GM21390 (cell line): ENCODE measurements at regions not wholly inside any gene's neighbourhood (a gene's known extent, or its start where the extent isn't known, plus 50 kb on each side); places are given as distances from the start of the nearest gene placed in this dataset.
"Not testable (repeated sequence)": the region's sequence is repeated elsewhere in the genome, so short reads cannot be mapped to it uniquely, and the experiment has no call there.

Experiments
- ATAC-seq: cut with Tn5 transposase; IDR thresholded peaks from one replicate; pipeline ENCODE4 v1.9.1; 2021; ENCODE audit not compliant: unreplicated experiment

DNA sequence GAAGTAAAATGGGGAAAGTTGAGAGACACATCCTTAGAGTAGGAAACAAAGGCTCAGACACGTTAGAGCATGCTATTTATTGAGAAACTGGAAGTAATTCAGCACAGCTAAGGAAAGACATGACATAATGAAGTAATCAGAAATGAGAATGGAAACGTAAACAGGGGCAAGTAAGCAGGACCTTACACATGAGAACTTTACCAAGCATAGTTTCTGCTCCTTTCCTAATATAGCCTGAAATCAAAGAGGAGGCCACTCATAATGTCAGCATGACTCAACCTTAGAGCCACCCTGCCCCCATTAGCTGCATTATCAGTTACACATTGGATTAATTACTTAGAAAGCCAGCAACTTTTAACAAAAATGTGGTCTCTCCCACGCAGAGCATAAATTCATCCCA is 558.3 kb upstream of the GRIA3 start:
- ATAC-seq = no peak

- no peak for ATAC-seq
These were observed 557.2 kb upstream of the GRIA3 start for GRCh38 chrX:122626871-122627270.

GRCh38 chrX:122641136-122641535 is 542.9 kb upstream of the GRIA3 start:
- no peak for ATAC-seq

DNA sequence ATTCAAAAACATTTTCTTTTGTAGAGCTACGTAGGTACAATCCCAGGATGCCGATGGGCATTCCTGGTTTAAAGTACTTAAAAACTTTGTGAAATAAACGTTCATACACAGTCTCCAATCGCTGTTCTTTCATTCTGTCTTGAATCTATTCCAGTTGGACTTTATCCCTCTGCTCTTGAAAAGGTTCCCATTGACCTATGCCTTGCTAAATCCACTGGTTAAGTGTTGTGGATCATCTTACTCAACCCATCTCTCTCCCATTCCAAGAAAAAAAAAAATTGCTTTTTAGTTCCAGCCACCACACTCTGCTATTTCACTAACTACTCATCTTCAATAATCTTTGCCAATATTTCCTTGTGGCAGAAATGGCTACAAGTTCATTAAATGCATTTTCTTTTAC is 542.3 kb upstream of the GRIA3 start:
- no peak for ATAC-seq

GRCh38 chrX:122655256-122655655 is 528.8 kb upstream of the GRIA3 start:
- not testable (repeated sequence) for ATAC-seq

DNA sequence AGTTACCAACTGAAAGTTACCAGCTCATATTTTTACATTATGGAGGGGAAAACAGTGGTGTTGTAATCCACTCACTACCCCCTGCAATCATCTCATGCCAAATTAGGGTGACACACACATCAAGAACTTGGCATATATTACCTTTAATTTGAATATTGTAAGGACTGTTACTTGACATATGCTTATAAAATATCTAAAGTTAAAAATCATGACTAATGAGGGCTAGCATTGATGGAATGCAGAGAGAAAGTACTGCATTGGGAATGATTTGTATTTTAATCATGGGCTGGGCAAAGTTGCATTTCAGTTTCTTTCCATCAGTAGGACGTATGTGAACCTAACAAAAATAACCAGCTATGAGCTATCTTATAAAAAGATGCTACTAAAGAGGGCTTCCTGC is 517.5 kb upstream of the GRIA3 start:
- no peak for ATAC-seq

- no peak for ATAC-seq
These were observed 516.4 kb upstream of the GRIA3 start for GRCh38 chrX:122667667-122668066.

DNA sequence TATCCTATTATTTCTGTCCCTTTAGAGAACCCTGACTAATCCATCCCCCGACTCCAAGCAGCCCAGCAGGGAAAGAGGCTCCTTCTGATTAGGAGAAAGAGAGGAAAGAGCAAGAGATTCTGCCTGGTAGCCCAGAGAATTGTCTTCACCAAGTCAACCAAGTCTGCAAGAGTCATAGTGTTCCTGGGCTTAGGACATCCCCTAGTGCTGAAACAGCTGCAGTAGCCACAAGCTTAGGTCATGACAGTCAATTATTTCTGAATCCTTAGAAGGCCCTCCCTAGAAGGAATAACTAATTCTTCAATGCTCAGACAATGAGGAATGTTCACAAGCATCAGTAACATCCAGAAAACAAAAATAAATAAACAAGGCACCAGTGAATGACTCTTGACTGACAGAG is 480.3 kb upstream of the GRIA3 start:
- no peak for ATAC-seq

DNA sequence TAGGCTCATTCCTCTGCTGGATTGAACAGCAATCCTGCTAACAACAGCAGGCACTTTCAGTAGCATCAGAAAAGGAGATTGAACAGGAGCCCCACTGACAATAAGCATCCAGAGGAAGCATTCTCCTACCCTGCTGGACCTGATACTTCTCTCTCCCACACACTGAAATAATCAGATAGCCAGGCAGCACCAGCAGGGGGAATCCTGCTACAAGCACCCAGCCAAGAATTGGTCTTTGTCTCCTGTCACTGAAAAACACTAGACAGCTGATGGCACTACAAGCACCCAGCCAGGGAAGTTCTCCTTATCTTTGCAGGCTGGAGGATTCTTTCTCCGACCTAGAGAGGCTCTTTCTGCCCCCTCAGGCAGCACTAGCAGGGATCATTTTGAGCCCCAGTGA is 444.3 kb upstream of the GRIA3 start:
- no peak for ATAC-seq

GRCh38 chrX:122770581-122770980 is 413.5 kb upstream of the GRIA3 start:
- no peak for ATAC-seq

DNA sequence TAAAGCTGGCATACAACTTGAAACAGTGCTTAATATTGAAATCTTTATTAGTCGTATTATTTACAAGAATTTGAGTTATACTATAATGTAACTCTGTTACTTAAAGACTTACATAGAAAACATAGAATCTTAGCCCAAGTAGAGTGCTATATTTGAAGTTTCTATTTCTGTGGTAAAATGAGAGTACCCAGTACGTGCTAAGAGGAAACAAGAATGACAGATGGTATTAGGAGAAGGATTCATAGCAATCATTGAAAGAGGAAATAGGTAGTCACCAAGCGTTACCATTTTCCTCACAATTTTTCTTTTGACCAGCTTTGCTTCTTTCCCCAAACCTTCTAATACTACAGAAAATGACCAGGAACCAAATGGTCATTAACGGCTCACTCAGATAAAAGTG is 412.1 kb upstream of the GRIA3 start:
- ATAC-seq = no peak

GRCh38 chrX:122777766-122778165 is 406.3 kb upstream of the GRIA3 start:
- no peak for ATAC-seq

DNA sequence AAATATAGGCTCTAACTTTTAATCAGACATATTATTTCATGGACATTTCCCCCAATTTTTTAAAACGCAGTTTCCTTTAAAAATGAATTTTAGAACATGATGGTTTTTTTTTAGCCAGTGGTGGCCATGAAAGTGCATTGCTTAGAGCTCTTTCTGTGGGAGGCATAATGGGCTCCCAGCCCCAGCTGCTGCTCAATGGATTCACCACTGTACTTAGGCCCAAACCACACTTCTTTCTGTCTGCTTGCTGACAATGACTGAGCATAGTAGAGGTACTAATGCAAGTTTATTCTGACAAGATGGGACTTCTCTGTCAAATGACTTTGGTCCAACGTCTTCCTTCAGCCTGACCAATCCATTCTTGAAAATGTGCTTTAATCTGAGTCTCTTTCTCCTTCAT is 400.2 kb upstream of the GRIA3 start:
- ATAC-seq = no peak

- no peak for ATAC-seq
These were observed 396.8 kb upstream of the GRIA3 start for GRCh38 chrX:122787231-122787630.

DNA sequence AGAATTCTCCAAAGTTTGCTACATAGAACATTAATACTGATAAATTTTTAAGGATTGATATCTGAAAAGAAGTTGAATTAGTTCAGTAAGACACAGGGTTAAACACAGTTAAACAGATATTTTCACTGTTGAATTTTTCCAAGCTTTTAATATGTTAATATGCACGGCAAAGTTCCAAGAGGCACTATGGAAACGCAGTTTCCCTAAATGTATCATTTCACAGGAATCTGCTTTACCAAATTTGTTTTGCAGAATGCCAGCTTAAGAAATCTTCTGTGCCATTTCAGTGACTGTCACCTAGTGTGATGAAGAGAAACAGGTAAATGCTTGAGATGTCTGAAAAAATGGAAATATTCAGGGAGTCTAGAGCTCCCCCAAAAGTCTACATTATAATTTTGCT is 395.9 kb upstream of the GRIA3 start:
- no peak for ATAC-seq

GRCh38 chrX:122790376-122791095 is 393.5 kb upstream of the GRIA3 start:
- ATAC-seq = no peak

DNA sequence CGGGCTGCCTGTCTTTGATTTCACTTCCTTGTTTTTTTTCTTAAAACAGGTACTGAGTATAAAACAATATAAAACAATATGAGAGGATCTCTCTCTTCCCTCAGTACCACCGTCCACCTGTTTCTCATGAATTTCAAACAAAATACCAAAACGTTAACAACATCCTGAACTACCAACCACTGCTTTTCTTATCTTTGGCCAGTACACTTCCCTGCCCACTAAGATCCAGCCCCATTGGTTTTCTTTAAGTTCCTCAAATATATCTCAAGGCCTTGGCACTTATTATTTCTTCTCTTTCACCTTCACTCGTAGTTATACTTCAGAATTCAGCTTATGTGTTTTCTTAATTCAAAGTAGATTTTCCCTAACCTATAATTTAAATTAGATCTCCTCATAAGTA is 370.2 kb upstream of the GRIA3 start:
- no peak for ATAC-seq

DNA sequence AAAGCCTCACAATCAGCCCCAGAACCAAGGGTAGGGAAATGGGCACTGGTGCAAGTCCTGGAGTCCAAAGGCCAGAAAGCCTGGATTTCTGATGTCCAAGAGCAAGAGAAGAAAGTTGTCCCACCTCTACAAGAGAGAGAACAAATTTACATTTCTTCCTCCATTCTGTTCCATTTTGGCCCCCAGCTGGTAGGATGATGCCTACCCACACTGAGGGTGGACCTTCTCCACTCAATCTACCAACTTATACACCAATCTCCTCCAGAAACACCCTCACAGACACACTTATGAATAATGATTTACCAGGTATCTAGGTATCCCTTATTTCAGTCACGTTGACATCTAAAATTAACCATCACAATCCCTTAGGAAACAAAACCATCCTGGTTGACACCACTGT is 367.8 kb upstream of the GRIA3 start:
- no peak for ATAC-seq

GRCh38 chrX:122817321-122817955 is 366.6 kb upstream of the GRIA3 start:
- ATAC-seq = no peak

GRCh38 chrX:122818068-122818467 is 366.0 kb upstream of the GRIA3 start:
- ATAC-seq = no peak

DNA sequence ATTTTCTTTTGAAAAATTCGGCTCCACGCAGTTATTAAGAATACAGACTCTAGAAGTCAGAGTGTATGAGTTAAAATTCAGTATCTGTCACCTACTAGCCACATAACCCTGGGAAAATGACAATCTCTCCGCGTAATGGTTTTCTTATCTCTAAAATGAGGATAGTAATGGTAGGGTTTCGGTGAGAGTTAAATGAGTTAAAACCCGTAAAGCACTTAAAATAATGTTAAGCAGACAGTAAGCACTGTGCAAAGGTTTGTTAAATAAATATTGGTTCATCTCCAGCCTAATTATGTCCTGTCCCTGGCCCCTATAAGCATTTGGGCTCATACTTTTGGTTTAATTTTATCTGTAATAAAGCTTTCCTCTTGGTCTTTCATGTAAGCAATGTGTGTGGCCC is 350.8 kb upstream of the GRIA3 start:
- no peak for ATAC-seq

DNA sequence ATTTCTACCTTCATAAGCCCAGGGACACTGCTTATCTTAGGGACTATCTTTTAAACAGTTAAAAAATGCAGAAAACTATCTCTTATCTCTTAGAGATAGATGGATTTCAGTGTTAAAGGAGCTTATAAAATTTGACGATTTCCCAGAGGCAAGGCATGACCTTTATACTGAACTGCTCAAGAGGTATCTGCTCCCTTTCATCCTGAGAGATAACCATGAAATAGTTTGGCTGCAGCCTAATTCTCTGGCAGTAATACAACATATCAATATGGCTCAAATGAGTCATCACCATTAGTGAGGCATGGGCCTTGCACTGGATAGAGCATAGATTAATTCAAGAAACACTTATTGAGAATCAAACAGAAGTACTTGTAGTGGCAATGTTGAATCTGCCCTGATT is 348.2 kb upstream of the GRIA3 start:
- no peak for ATAC-seq

GRCh38 chrX:122850326-122850725 is 333.8 kb upstream of the GRIA3 start:
- ATAC-seq = no peak
